ENCODE measurements at regions not wholly inside any gene's neighbourhood (a gene's known extent, or its start where the extent isn't known, plus 50 kb on each side); places are given as distances from the start of the nearest gene placed in this dataset.

DNA sequence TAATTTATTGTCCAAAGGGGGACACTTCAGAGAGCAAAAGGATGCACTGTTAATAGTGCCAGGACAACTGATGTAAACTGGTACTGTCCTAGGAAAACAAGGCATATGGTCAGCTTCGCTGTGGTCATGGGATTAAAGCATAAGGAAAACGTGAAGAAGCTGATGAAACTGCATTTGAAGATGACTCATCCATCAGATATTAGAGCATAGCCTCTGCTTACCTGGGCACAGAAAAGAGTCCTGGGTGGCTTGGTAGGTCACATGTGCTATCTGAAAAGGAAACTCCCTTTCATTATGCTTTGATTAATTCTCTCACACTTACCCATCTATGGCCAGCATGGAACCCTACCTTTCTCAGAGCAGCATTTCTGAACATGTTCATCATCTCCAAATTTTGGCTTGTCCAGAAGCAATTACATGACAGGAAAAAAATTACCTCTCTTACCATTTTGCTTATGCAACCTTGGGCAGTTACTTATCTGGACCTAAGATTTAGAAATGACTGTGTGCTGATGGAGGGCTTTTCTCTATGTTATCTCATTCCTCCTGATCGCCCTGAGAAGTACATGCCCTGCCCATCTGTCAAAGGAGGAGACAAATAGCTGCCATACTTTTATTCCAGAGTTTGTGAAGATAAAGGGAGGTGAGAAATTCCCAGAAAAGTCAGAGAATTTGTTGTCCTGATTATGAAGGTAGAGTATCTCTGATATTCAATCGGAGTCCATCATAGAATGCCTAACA is 275.3 kb upstream of the SLC14A2 start:
- TF ChIP-seq, protein P1, sequence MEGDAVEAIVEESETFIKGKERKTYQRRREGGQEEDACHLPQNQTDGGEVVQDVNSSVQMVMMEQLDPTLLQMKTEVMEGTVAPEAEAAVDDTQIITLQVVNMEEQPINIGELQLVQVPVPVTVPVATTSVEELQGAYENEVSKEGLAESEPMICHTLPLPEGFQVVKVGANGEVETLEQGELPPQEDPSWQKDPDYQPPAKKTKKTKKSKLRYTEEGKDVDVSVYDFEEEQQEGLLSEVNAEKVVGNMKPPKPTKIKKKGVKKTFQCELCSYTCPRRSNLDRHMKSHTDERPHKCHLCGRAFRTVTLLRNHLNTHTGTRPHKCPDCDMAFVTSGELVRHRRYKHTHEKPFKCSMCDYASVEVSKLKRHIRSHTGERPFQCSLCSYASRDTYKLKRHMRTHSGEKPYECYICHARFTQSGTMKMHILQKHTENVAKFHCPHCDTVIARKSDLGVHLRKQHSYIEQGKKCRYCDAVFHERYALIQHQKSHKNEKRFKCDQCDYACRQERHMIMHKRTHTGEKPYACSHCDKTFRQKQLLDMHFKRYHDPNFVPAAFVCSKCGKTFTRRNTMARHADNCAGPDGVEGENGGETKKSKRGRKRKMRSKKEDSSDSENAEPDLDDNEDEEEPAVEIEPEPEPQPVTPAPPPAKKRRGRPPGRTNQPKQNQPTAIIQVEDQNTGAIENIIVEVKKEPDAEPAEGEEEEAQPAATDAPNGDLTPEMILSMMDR (IDR thresholded peaks at IDR 0.05), result no peak
- TF ChIP-seq POLR2A (IDR thresholded peaks at IDR 0.05), result no peak
